ENCODE measurements at regions not wholly inside any gene's neighbourhood (a gene's known extent, or its start where the extent isn't known, plus 50 kb on each side); places are given as distances from the start of the nearest gene placed in this dataset.

GRCh38 chr1:80375109-80375508 is 1368.6 kb upstream of the ADGRL4 start:
- POLR2A ChIA-PET: no interaction called here
- FAIRE-seq (no peak), ATAC-seq (no peak), DNase-seq (ENCODE audit: low spot score) (no peak)
- Histone ChIP-seq H3K9me3 (ENCODE audit: low read length) (peaks cover 60% of the 10 kb centered on the region), H3K27ac (ENCODE audit: extremely low read length, insufficient read depth, low read length) (no peak overlapping the region), H3K36me3 (replicated peaks in 1 of 2; ENCODE audit: control insufficient read depth in 1 of 2, insufficient read depth in 2 of 2, low read length in 2 of 2) (no peaks in the 10 kb centered on the region), H3K79me2 (ENCODE audit: insufficient read depth, low read length) (no peaks in the 10 kb centered on the region), H3K27me3 (ENCODE audit: control insufficient read depth in 1 of 2, insufficient read depth in 2 of 2, low read length in 2 of 2) (no peaks in the 10 kb centered on the region), H3K9ac (ENCODE audit: insufficient read depth, low read depth, low read length) (no peak overlapping the region), H2AFZ (ENCODE audit: low read length) (no peak overlapping the region), H3K4me1 (ENCODE audit: insufficient read depth, low read length) (no peaks in the 10 kb centered on the region), H4K20me1 (ENCODE audit: insufficient read depth, low read length) (no peaks in the 10 kb centered on the region), H3K4me3 (replicated peaks in 1 of 3; ENCODE audit: insufficient read depth in 1 of 3, low read depth in 2 of 3, low read length in 3 of 3) (no peak overlapping the region), H3K4me2 (ENCODE audit: low read depth, low read length) (no peak overlapping the region)
- TF ChIP-seq CEBPB (IDR thresholded peaks at IDR 0.05; ENCODE audit: borderline replicate concordance, low read depth, low read length): peak; percentile 11; the same call in 1 of the 2 replicates
- TF ChIP-seq, protein P1, sequence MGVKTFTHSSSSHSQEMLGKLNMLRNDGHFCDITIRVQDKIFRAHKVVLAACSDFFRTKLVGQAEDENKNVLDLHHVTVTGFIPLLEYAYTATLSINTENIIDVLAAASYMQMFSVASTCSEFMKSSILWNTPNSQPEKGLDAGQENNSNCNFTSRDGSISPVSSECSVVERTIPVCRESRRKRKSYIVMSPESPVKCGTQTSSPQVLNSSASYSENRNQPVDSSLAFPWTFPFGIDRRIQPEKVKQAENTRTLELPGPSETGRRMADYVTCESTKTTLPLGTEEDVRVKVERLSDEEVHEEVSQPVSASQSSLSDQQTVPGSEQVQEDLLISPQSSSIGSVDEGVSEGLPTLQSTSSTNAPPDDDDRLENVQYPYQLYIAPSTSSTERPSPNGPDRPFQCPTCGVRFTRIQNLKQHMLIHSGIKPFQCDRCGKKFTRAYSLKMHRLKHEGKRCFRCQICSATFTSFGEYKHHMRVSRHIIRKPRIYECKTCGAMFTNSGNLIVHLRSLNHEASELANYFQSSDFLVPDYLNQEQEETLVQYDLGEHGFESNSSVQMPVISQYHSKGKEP (CRISPR knock-in tag; IDR thresholded peaks at IDR 0.05): no peak
- no peak for TF ChIP-seq BCLAF1 (IDR thresholded peaks at IDR 0.05)
- no TSS peak for BruUV-seq (replicated peaks)
- CTCF ChIA-PET (ENCODE audit: low intra/inter-chr PET ratio, low total read pairs): no interaction called here
- in situ Hi-C loops (cut with HindIII; ENCODE audit: extremely low pct_ligation_motif_present, low pct_unique_long_range_greater_than_20kb) (no loop called here), intact Hi-C loops (cut with micrococcal nuclease; ENCODE audit: unreplicated experiment) (no loop called here)
- 2% methylated on average over 1 of the region's 1 CpG for WGBS (ENCODE audit: low lambda C conversion rate)

- ChIA-PET POLR2A (no interaction called here), CTCF (ENCODE audit: low intra/inter-chr PET ratio, low total read pairs) (no interaction called here)
- no peaks in the 10 kb centered on the region for H4K20me1 ChIP-seq (ENCODE audit: insufficient read depth, low read length)
- FAIRE-seq (no peak), ATAC-seq (no peak), DNase-seq (ENCODE audit: low spot score) (no peak)
- no peaks in the 10 kb centered on the region for H3K4me1 ChIP-seq (ENCODE audit: insufficient read depth, low read length)
- H3K9ac ChIP-seq (ENCODE audit: insufficient read depth, low read depth, low read length): no peak overlapping the region
- in situ Hi-C loops (cut with HindIII; ENCODE audit: extremely low pct_ligation_motif_present, low pct_unique_long_range_greater_than_20kb): no loop called here
- H3K36me3 ChIP-seq (replicated peaks in 1 of 2; ENCODE audit: control insufficient read depth in 1 of 2, insufficient read depth in 2 of 2, low read length in 2 of 2): no peaks in the 10 kb centered on the region
- H3K79me2 ChIP-seq (ENCODE audit: insufficient read depth, low read length): no peaks in the 10 kb centered on the region
- peaks cover 55% of the 10 kb centered on the region for H3K9me3 ChIP-seq (ENCODE audit: low read length)
- no peaks in the 10 kb centered on the region for H3K27me3 ChIP-seq (ENCODE audit: control insufficient read depth in 1 of 2, insufficient read depth in 2 of 2, low read length in 2 of 2)
- H3K27ac ChIP-seq (ENCODE audit: extremely low read length, insufficient read depth, low read length): no peak overlapping the region
- no peak overlapping the region for H2AFZ ChIP-seq (ENCODE audit: low read length)
- BruUV-seq (replicated peaks): no TSS peak
- H3K4me3 ChIP-seq (replicated peaks in 1 of 3; ENCODE audit: insufficient read depth in 1 of 3, low read depth in 2 of 3, low read length in 3 of 3): no peak overlapping the region
- 4% methylated on average over 3 of the region's 3 CpGs for WGBS (ENCODE audit: low lambda C conversion rate)
- intact Hi-C loops (cut with micrococcal nuclease; ENCODE audit: unreplicated experiment): no loop called here
- no peak overlapping the region for H3K4me2 ChIP-seq (ENCODE audit: low read depth, low read length)
- TF ChIP-seq E2F5 (CRISPR knock-in tag; conservative IDR thresholded peaks at IDR 0.05) (no peak), DPF2 (CRISPR knock-in tag; IDR thresholded peaks at IDR 0.05; ENCODE audit: borderline replicate concordance, low read depth) (no peak), RFX1 (IDR thresholded peaks at IDR 0.05) (no peak), SNAPC4 (CRISPR knock-in tag; IDR thresholded peaks at IDR 0.05) (no peak), CAMTA2 (CRISPR knock-in tag; IDR thresholded peaks at IDR 0.05; ENCODE audit: borderline replicate concordance) (no peak), HOXA5 (CRISPR knock-in tag; IDR thresholded peaks at IDR 0.05) (no peak)
Observed at GRCh38 chr1:80369780-80370179, 1363.2 kb upstream of the ADGRL4 start.

Data from HepG2 (cell line).